Upper lobe of left lung (tissue), 6 donors: ENCODE measurements at regions not wholly inside any gene's neighbourhood (a gene's known extent, or its start where the extent isn't known, plus 50 kb on each side); places are given as distances from the start of the nearest gene placed in this dataset.
"Not testable (repeated sequence)": the region's sequence is repeated elsewhere in the genome, so short reads cannot be mapped to it uniquely, and the experiment has no call there.

Experiments
- ATAC-seq, 2 donors: fragments of 200-7000 bp; cut with Tn5 transposase; one replicate each; pipeline ENCODE4 v1.9.1; 2022; ENCODE audit warnings: mild to moderate bottlenecking in 2 of 2, moderate library complexity in 2 of 2; ENCODE audit not compliant: low FRiP score in 2 of 2
- DNase-seq, 2 donors: peaks; one replicate each; pipeline ENCODE4 v3.0.0-alpha.2; 2019 to 2020
- H3K27ac ChIP-seq, 4 donors: fragments of 200-600 bp; sonication (generic); one replicate each; pipeline ENCODE4 v1.5.1; 2016 to 2019
- H3K27me3 ChIP-seq, 4 donors: fragments of 200-600 bp; sonication (generic); one replicate each; pipeline ENCODE4 v1.5.1; 2017 to 2019
- H3K36me3 ChIP-seq, 4 donors: fragments of 200-600 bp; sonication (generic); one replicate each; pipeline ENCODE4 v1.5.1; 2016 to 2019
- H3K4me1 ChIP-seq, 4 donors: fragments of 200-600 bp; sonication (generic); one replicate each; pipeline ENCODE4 v1.5.1; 2018 to 2019
- H3K4me3 ChIP-seq, 4 donors: fragments of 200-600 bp; sonication (generic); one replicate each; pipeline ENCODE4 v1.5.1; 2017 to 2019; ENCODE audit warnings: mild to moderate bottlenecking in 2 of 4, moderate library complexity in 1 of 4
- H3K9me3 ChIP-seq, 4 donors: fragments of 200-600 bp; sonication (generic); one replicate each; pipeline ENCODE4 v1.5.1; 2018 to 2019
- CTCF ChIP-seq, 6 experiments: fragments of 450-650 bp in 4 of 6; fragments of 200-600 bp in 2 of 6; sonication (generic) in 2 of 6; IDR thresholded peaks; one replicate each; pipeline ENCODE4 v1.5.1; 2016 to 2019; ENCODE audit warnings: antibody characterized with exemption in 6 of 6
- EP300 ChIP-seq, 4 donors: sonication (generic); formaldehyde crosslinking; IDR thresholded peaks; one replicate each; pipeline ENCODE4 v1.5.1; 2017; ENCODE audit warnings: antibody characterized with exemption in 4 of 4, control low read depth in 2 of 4
- POLR2A ChIP-seq, 4 donors: fragments of 450-650 bp; IDR thresholded peaks; one replicate each; pipeline ENCODE4 v1.5.1; 2016 to 2017; ENCODE audit warnings: antibody characterized with exemption in 4 of 4, mild to moderate bottlenecking in 2 of 4
- POLR2AphosphoS5 ChIP-seq, 2 donors: sonication (generic); formaldehyde crosslinking; IDR thresholded peaks; one replicate each; pipeline ENCODE4 v1.5.1; 2017; ENCODE audit warnings: antibody characterized with exemption in 2 of 2
- WGBS, 2 donors: methylation state at CpG; one replicate each; pipeline ENCODE4 v1.1.5; 2017 to 2018; 5-methylcytosine and 5-hydroxymethylcytosine counted together
- donor health status: DM: no; HTN: no; CAD: no; lungs with moderate emphysema.
- donor health status: DM: no; HTN: yes; CAD: no; lungs with severe emphysema.

- no peak for ATAC-seq
- Histone ChIP-seq H3K27me3 (no peaks in the 10 kb centered on the region), H3K4me3 (no peak overlapping the region), H3K4me1 (no peaks in the 10 kb centered on the region), H3K27ac (no peak overlapping the region), H3K36me3 (no peaks in the 10 kb centered on the region), H3K9me3 (no peaks in the 10 kb centered on the region)
- WGBS, 2 donors = 65 to 71% methylated on average over 23 to 25 of the region's 26 CpGs
- DNase-seq = peak in 1 of 2 donors; percentile 61
- TF ChIP-seq EP300 (IDR thresholded peaks at IDR 0.05) (no peak), POLR2A (IDR thresholded peaks at IDR 0.05) (no peak), POLR2AphosphoS5 (IDR thresholded peaks at IDR 0.05) (no peak), CTCF (IDR thresholded peaks at IDR 0.05) (no peak)
These were observed 1328.9 kb downstream of the BRD1 start for GRCh38 chr22:48498526-48499331.

- 59 to 96% methylated on average over 5 of the region's 16 CpGs for WGBS, 2 donors
- H3K4me1 ChIP-seq, H3K27me3 ChIP-seq, H3K27ac ChIP-seq, H3K9me3 ChIP-seq, H3K4me3 ChIP-seq, DNase-seq, ATAC-seq, H3K36me3 ChIP-seq: not testable (repeated sequence)
These were observed 1329.7 kb downstream of the BRD1 start for GRCh38 chr22:48497743-48498520.

- 54 to 97% methylated on average over 20 to 25 of the region's 30 CpGs for WGBS, 2 donors
- Histone ChIP-seq H3K27ac (no peak overlapping the region), H3K4me3 (no peak overlapping the region), H3K27me3 (no peaks in the 10 kb centered on the region), H3K9me3 (no peaks in the 10 kb centered on the region), H3K36me3 (no peaks in the 10 kb centered on the region), H3K4me1 (peaks cover 0 to 3% (median 0%) of the 10 kb centered on the region in 4 donors)
- DNase-seq (peak in 1 of 2 donors; percentile 81), ATAC-seq (no peak)
- TF ChIP-seq POLR2A (IDR thresholded peaks at IDR 0.05) (no peak), CTCF (IDR thresholded peaks at IDR 0.05) (no peak), POLR2AphosphoS5 (IDR thresholded peaks at IDR 0.05) (no peak), EP300 (IDR thresholded peaks at IDR 0.05) (no peak)
These were observed 1330.6 kb downstream of the BRD1 start for GRCh38 chr22:48496987-48497650.

- H3K36me3 ChIP-seq = no peaks in the 10 kb centered on the region
- H3K27me3 ChIP-seq = peaks cover 0 to 3% (median 0%) of the 10 kb centered on the region in 4 donors
- TF ChIP-seq CTCF (IDR thresholded peaks at IDR 0.05) (no peak), EP300 (IDR thresholded peaks at IDR 0.05) (no peak), POLR2AphosphoS5 (IDR thresholded peaks at IDR 0.05) (no peak), POLR2A (IDR thresholded peaks at IDR 0.05) (no peak)
- no peak overlapping the region for H3K27ac ChIP-seq
- H3K4me3 ChIP-seq = no peak overlapping the region
- no peaks in the 10 kb centered on the region for H3K9me3 ChIP-seq
- ATAC-seq (no peak), DNase-seq (peak in 1 of 2 donors; percentile 41)
- peaks cover 0 to 3% (median 1%) of the 10 kb centered on the region in 4 donors for H3K4me1 ChIP-seq
- WGBS, 2 donors = 87 to 89% methylated on average over 3 to 16 of the region's 16 CpGs
These were observed 1331.3 kb downstream of the BRD1 start for GRCh38 chr22:48496226-48496845.

- TF ChIP-seq CTCF (IDR thresholded peaks at IDR 0.05) (no peak), POLR2A (IDR thresholded peaks at IDR 0.05) (no peak), POLR2AphosphoS5 (IDR thresholded peaks at IDR 0.05) (no peak), EP300 (IDR thresholded peaks at IDR 0.05) (no peak)
- Histone ChIP-seq H3K36me3 (no peaks in the 10 kb centered on the region), H3K27me3 (peaks cover 0 to 8% (median 2%) of the 10 kb centered on the region in 4 donors), H3K4me3 (no peak overlapping the region), H3K9me3 (no peaks in the 10 kb centered on the region), H3K27ac (no peak overlapping the region), H3K4me1 (peaks cover 0 to 9% (median 2%) of the 10 kb centered on the region in 4 donors)
- 92 to 93% methylated on average over 6 to 8 of the region's 8 CpGs for WGBS, 2 donors
- ATAC-seq = no peak
- peak in 1 of 2 donors; percentile 37 for DNase-seq
These were observed 1332.0 kb downstream of the BRD1 start for GRCh38 chr22:48495751-48496080.
